HL-60 (cell line): ENCODE measurements at regions not wholly inside any gene's neighbourhood (a gene's known extent, or its start where the extent isn't known, plus 50 kb on each side); places are given as distances from the start of the nearest gene placed in this dataset.

Source experiments
- DNase-seq, 2 experiments: peaks; one replicate each; pipeline ENCODE4 v3.0.0-alpha.2; 2010 to 2020; ENCODE audit warnings: low read depth in 1 of 2, low spot score in 1 of 2
- H3K27ac ChIP-seq: fragments of 250-450 bp; sonication (Bioruptor Pico); replicated peaks from 2 replicates; pipeline ENCODE4 v1.5.1; 2020; ENCODE audit warnings: mild to moderate bottlenecking, moderate library complexity
- H3K27me3 ChIP-seq: fragments of 250-450 bp; sonication (Bioruptor Pico); 2 replicates; pipeline ENCODE4 v1.5.1; 2021; ENCODE audit warnings: mild to moderate bottlenecking, moderate library complexity; ENCODE audit not compliant: insufficient read depth, poor library complexity, severe bottlenecking
- H3K4me3 ChIP-seq: replicated peaks from 2 replicates; pipeline ENCODE4 v1.5.1; 2011; ENCODE audit warnings: mild to moderate bottlenecking, control low read depth, low read length; ENCODE audit not compliant: insufficient read depth
- GABPA ChIP-seq: IDR thresholded peaks from 2 replicates; pipeline ENCODE4 v1.6.1; 2012; ENCODE audit warnings: low read depth
- POLR2AphosphoS5 ChIP-seq: IDR thresholded peaks from 2 replicates; pipeline ENCODE4 v1.6.1; 2012; ENCODE audit warnings: low read depth
- REST ChIP-seq: IDR thresholded peaks from 2 replicates; pipeline ENCODE4 v1.6.1; 2012; ENCODE audit warnings: low read depth; ENCODE audit not compliant: insufficient replicate concordance
- SPI1 ChIP-seq: IDR thresholded peaks from 2 replicates; pipeline ENCODE4 v1.6.1; 2012; ENCODE audit warnings: low read depth, mild to moderate bottlenecking, borderline replicate concordance
- TF ChIP-seq, protein P1 (sequence below): IDR thresholded peaks from one replicate; pipeline ENCODE4 v1.5.1; 2011; ENCODE audit warnings: low read length, control low read depth, inconsistent platforms; ENCODE audit not compliant: insufficient read depth

- TF ChIP-seq SPI1, result no peak
- TF ChIP-seq, protein P1, sequence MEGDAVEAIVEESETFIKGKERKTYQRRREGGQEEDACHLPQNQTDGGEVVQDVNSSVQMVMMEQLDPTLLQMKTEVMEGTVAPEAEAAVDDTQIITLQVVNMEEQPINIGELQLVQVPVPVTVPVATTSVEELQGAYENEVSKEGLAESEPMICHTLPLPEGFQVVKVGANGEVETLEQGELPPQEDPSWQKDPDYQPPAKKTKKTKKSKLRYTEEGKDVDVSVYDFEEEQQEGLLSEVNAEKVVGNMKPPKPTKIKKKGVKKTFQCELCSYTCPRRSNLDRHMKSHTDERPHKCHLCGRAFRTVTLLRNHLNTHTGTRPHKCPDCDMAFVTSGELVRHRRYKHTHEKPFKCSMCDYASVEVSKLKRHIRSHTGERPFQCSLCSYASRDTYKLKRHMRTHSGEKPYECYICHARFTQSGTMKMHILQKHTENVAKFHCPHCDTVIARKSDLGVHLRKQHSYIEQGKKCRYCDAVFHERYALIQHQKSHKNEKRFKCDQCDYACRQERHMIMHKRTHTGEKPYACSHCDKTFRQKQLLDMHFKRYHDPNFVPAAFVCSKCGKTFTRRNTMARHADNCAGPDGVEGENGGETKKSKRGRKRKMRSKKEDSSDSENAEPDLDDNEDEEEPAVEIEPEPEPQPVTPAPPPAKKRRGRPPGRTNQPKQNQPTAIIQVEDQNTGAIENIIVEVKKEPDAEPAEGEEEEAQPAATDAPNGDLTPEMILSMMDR, result no peak
- TF ChIP-seq GABPA, result no peak
- no peak for TF ChIP-seq REST
- TF ChIP-seq POLR2AphosphoS5, result no peak
- no peaks in the 10 kb centered on the region for H3K27me3 ChIP-seq
- no peak overlapping the region for H3K4me3 ChIP-seq
- no peak for DNase-seq
- no peak overlapping the region for H3K27ac ChIP-seq
Observed at GRCh38 chr1:5649795-5650194, 342.4 kb downstream of the NPHP4 start.

- H3K4me3 ChIP-seq, result no peak overlapping the region
- no peaks in the 10 kb centered on the region for H3K27me3 ChIP-seq
- no peak overlapping the region for H3K27ac ChIP-seq
- DNase-seq, result no peak
- TF ChIP-seq SPI1 (no peak), POLR2AphosphoS5 (no peak), GABPA (no peak), REST (no peak)
- TF ChIP-seq, protein P1, result no peak
Observed at GRCh38 chr1:5649166-5649551, 343.1 kb downstream of the NPHP4 start.

- no peak for TF ChIP-seq REST
- no peak for TF ChIP-seq POLR2AphosphoS5
- TF ChIP-seq, protein P1, result no peak
- no peak for TF ChIP-seq GABPA
- no peak for TF ChIP-seq SPI1
- no peaks in the 10 kb centered on the region for H3K27me3 ChIP-seq
- DNase-seq, result no peak
Observed at GRCh38 chr1:5648410-5649165, 343.6 kb downstream of the NPHP4 start.

More at GRCh38 chr1:5648410-5649165, 343.6 kb downstream of the NPHP4 start:
- Histone ChIP-seq H3K4me3 (no peak overlapping the region), H3K27ac (no peak overlapping the region)
